Loucy (cell line): ENCODE measurements at regions not wholly inside any gene's neighbourhood (a gene's known extent, or its start where the extent isn't known, plus 50 kb on each side); places are given as distances from the start of the nearest gene placed in this dataset.
A peak's percentile ranks its signal among the peaks of the same experiment; 100 is the strongest.
"Not testable (repeated sequence)": the region's sequence is repeated elsewhere in the genome, so short reads cannot be mapped to it uniquely, and the experiment has no call there.

Source experiments
- H2AFZ ChIP-seq: fragments of 200-600 bp; sonication (generic); 2 replicates; pipeline ENCODE4 v1.6.0; 2016; ENCODE audit warnings: antibody characterized with exemption, mild to moderate bottlenecking, low read length, moderate library complexity
- H3F3A ChIP-seq: fragments of 200-600 bp; 2 replicates; pipeline ENCODE4 v1.6.0; 2016; ENCODE audit warnings: antibody characterized with exemption, low read depth, mild to moderate bottlenecking
- H3K27me3 ChIP-seq: fragments of 200-600 bp; sonication (generic); 2 replicates; pipeline ENCODE4 v1.6.1; 2014; ENCODE audit warnings: low read length, mild to moderate bottlenecking; ENCODE audit not compliant: insufficient read depth, poor library complexity, severe bottlenecking
- H3K36me3 ChIP-seq: fragments of 200-600 bp; sonication (generic); 2 replicates; pipeline ENCODE4 v1.6.1; 2016; ENCODE audit warnings: low read length; ENCODE audit not compliant: insufficient read depth
- H3K4me1 ChIP-seq: fragments of 200-600 bp; sonication (generic); 2 replicates; pipeline ENCODE4 v1.5.1; 2014; ENCODE audit warnings: low read length, mild to moderate bottlenecking; ENCODE audit not compliant: insufficient read depth, poor library complexity, severe bottlenecking
- H3K4me2 ChIP-seq: fragments of 200-600 bp; sonication (generic); 2 replicates; pipeline ENCODE4 v1.6.0; 2014; ENCODE audit warnings: antibody characterized with exemption, low read length, low read depth, mild to moderate bottlenecking; ENCODE audit not compliant: poor library complexity, severe bottlenecking
- H3K4me3 ChIP-seq: fragments of 200-600 bp; sonication (generic); 2 replicates; pipeline ENCODE4 v1.5.1; 2014; ENCODE audit warnings: low read length, mild to moderate bottlenecking, mixed read lengths; ENCODE audit not compliant: poor library complexity, severe bottlenecking
- H3K79me2 ChIP-seq: fragments of 200-600 bp; sonication (generic); 2 replicates; pipeline ENCODE4 v1.6.1; 2014; ENCODE audit warnings: low read length; ENCODE audit not compliant: insufficient read depth
- H3K9ac ChIP-seq: fragments of 200-600 bp; sonication (generic); 2 replicates; pipeline ENCODE4 v1.6.0; 2014; ENCODE audit warnings: mild to moderate bottlenecking, low read depth, low read length, moderate library complexity; ENCODE audit not compliant: poor library complexity, severe bottlenecking
- H3K9me2 ChIP-seq: fragments of 200-600 bp; sonication (generic); replicated peaks from 2 replicates; pipeline ENCODE4 v1.6.1; 2016; ENCODE audit warnings: low read depth, low read length, mixed read lengths
- H3K9me3 ChIP-seq: fragments of 200-600 bp; sonication (generic); 2 replicates; pipeline ENCODE4 v1.6.1; 2014; ENCODE audit warnings: mild to moderate bottlenecking, antibody characterized with exemption, low read length, low read depth; ENCODE audit not compliant: insufficient read depth
- H4K20me1 ChIP-seq: fragments of 200-600 bp; sonication (generic); 2 replicates; pipeline ENCODE4 v1.6.0; 2014; ENCODE audit warnings: antibody characterized with exemption, low read length, mild to moderate bottlenecking; ENCODE audit not compliant: insufficient read depth, poor library complexity, severe bottlenecking
- CTCF ChIP-seq: fragments of 200-600 bp; sonication (generic); conservative IDR thresholded peaks from 2 replicates; pipeline ENCODE4 v1.5.1; 2014; ENCODE audit warnings: mild to moderate bottlenecking, antibody characterized with exemption, low read length
- EZH2phosphoT487 ChIP-seq: fragments of 200-600 bp; IDR thresholded peaks from 2 replicates; pipeline ENCODE4 v1.6.1; 2018; ENCODE audit warnings: antibody characterized with exemption, mild to moderate bottlenecking, moderate library complexity, borderline replicate concordance

GRCh38 chr3:188021502-188022040 lies 132.4 kb upstream of the LPP start:
- no peak overlapping the region for H3K4me3 ChIP-seq
- H3K4me2 ChIP-seq = no peak overlapping the region
- H3K79me2 ChIP-seq = no peaks in the 10 kb centered on the region
- no peak overlapping the region for H3K9ac ChIP-seq
- no peak for TF ChIP-seq EZH2phosphoT487
- TF ChIP-seq CTCF = no peak
- no peaks in the 10 kb centered on the region for H3K4me1 ChIP-seq
- no peaks in the 10 kb centered on the region for H3K9me2 ChIP-seq
- H2AFZ ChIP-seq = peak overlapping the region; percentile 58; the same call in 1 of the 2 replicates
- H3K36me3 ChIP-seq = no peaks in the 10 kb centered on the region
- no peaks in the 10 kb centered on the region for H4K20me1 ChIP-seq
- no peaks in the 10 kb centered on the region for H3K27me3 ChIP-seq
- H3K9me3 ChIP-seq = no peaks in the 10 kb centered on the region
- no peaks in the 10 kb centered on the region for H3F3A ChIP-seq

GRCh38 chr3:188022902-188023301 lies 131.1 kb upstream of the LPP start:
- not testable (repeated sequence) for H3K79me2 ChIP-seq, H3F3A ChIP-seq, H3K4me1 ChIP-seq, H3K36me3 ChIP-seq, H2AFZ ChIP-seq, H3K9me3 ChIP-seq, H3K9ac ChIP-seq, H3K4me2 ChIP-seq, H3K4me3 ChIP-seq, H4K20me1 ChIP-seq, H3K9me2 ChIP-seq, H3K27me3 ChIP-seq

GRCh38 chr3:188025555-188025954 lies 128.4 kb upstream of the LPP start:
- TF ChIP-seq EZH2phosphoT487 = no peak
- TF ChIP-seq CTCF = no peak
- no peak overlapping the region for H3K9ac ChIP-seq
- H3K36me3 ChIP-seq = no peaks in the 10 kb centered on the region
- H4K20me1 ChIP-seq = no peaks in the 10 kb centered on the region
- H2AFZ ChIP-seq = no peak overlapping the region
- H3K9me3 ChIP-seq = no peaks in the 10 kb centered on the region
- no peak overlapping the region for H3K4me3 ChIP-seq
- no peak overlapping the region for H3K4me2 ChIP-seq
- H3F3A ChIP-seq = no peaks in the 10 kb centered on the region
- H3K79me2 ChIP-seq = no peaks in the 10 kb centered on the region
- no peaks in the 10 kb centered on the region for H3K4me1 ChIP-seq
- no peaks in the 10 kb centered on the region for H3K9me2 ChIP-seq
- no peaks in the 10 kb centered on the region for H3K27me3 ChIP-seq

- H3K9me2 ChIP-seq = no peaks in the 10 kb centered on the region
- H3K4me2 ChIP-seq = no peak overlapping the region
- no peak for TF ChIP-seq EZH2phosphoT487
- TF ChIP-seq CTCF = no peak
- H3K36me3 ChIP-seq = no peaks in the 10 kb centered on the region
- no peak overlapping the region for H3K4me3 ChIP-seq
- no peak overlapping the region for H2AFZ ChIP-seq
- H3K9me3 ChIP-seq = no peaks in the 10 kb centered on the region
- no peaks in the 10 kb centered on the region for H3K27me3 ChIP-seq
- H3K9ac ChIP-seq = no peak overlapping the region
- no peaks in the 10 kb centered on the region for H4K20me1 ChIP-seq
- no peaks in the 10 kb centered on the region for H3K79me2 ChIP-seq
- H3F3A ChIP-seq = no peaks in the 10 kb centered on the region
- peaks cover 7% of the 10 kb centered on the region for H3K4me1 ChIP-seq
These were observed 127.6 kb upstream of the LPP start for GRCh38 chr3:188026191-188026968.
